Mesendoderm (in vitro differentiated cells): ENCODE measurements at regions not wholly inside any gene's neighbourhood (a gene's known extent, or its start where the extent isn't known, plus 50 kb on each side); places are given as distances from the start of the nearest gene placed in this dataset.
A peak's percentile ranks its signal among the peaks of the same experiment; 100 is the strongest.

ENCODE experiments used
- DNase-seq: peaks from one replicate; pipeline ENCODE4 v3.0.0; 2013
- H2AK5ac ChIP-seq: 2 replicates; pipeline ENCODE4 v1.6.1; 2013; ENCODE audit warnings: low read length, inconsistent platforms
- H2BK120ac ChIP-seq: 2 replicates; pipeline ENCODE4 v1.6.1; 2013; ENCODE audit warnings: low read depth, mild to moderate bottlenecking, low read length, moderate library complexity, mixed read lengths
- H2BK15ac ChIP-seq: replicated peaks from 2 replicates; pipeline ENCODE4 v1.6.1; 2013; ENCODE audit warnings: low read depth, mild to moderate bottlenecking, moderate library complexity
- H2BK5ac ChIP-seq: 2 replicates; pipeline ENCODE4 v1.6.1; 2013; ENCODE audit warnings: low read length, inconsistent platforms
- H3K18ac ChIP-seq: 2 replicates; pipeline ENCODE4 v1.6.1; 2013; ENCODE audit warnings: mild to moderate bottlenecking, low read length, mixed read lengths
- H3K23ac ChIP-seq: one replicate; pipeline ENCODE4 v1.6.1; 2013; ENCODE audit warnings: low read length
- H3K27ac ChIP-seq: 2 replicates; pipeline ENCODE4 v1.5.1; 2013; ENCODE audit warnings: low read depth, mild to moderate bottlenecking, inconsistent platforms, low read length, moderate library complexity
- H3K27me3 ChIP-seq: 2 replicates; pipeline ENCODE4 v1.6.1; 2013; ENCODE audit warnings: low read length, control low read depth, mild to moderate bottlenecking, inconsistent platforms; ENCODE audit not compliant: insufficient read depth, poor library complexity
- H3K36me3 ChIP-seq: 2 replicates; pipeline ENCODE4 v1.6.1; 2013; ENCODE audit warnings: low read length, inconsistent platforms; ENCODE audit not compliant: control insufficient read depth, insufficient read depth
- H3K4ac ChIP-seq: one replicate; pipeline ENCODE4 v1.6.1; 2013; ENCODE audit warnings: low read depth, mild to moderate bottlenecking, low read length, moderate library complexity
- H3K4me1 ChIP-seq: 2 replicates; pipeline ENCODE4 v1.6.1; 2013; ENCODE audit warnings: low read depth, low read length, inconsistent platforms; ENCODE audit not compliant: control insufficient read depth
- H3K4me2 ChIP-seq: 2 replicates; pipeline ENCODE4 v1.6.1; 2013; ENCODE audit warnings: low read length
- H3K4me3 ChIP-seq: 2 replicates; pipeline ENCODE4 v1.5.1; 2013; ENCODE audit warnings: mild to moderate bottlenecking, low read length
- H3K56ac ChIP-seq: one replicate; pipeline ENCODE4 v1.6.1; 2013; ENCODE audit warnings: low read length
- H3K79me1 ChIP-seq: 2 replicates; pipeline ENCODE4 v1.6.1; 2013; ENCODE audit warnings: low read length, inconsistent platforms
- H3K79me2 ChIP-seq: 2 replicates; pipeline ENCODE4 v1.6.1; 2013; ENCODE audit warnings: mild to moderate bottlenecking, low read length; ENCODE audit not compliant: control insufficient read depth, insufficient read depth
- H3K9ac ChIP-seq: 2 replicates; pipeline ENCODE4 v1.6.1; 2013; ENCODE audit warnings: low read length, inconsistent platforms
- H4K5ac ChIP-seq: one replicate; pipeline ENCODE4 v1.6.1; 2013; ENCODE audit warnings: low read length
- H4K8ac ChIP-seq: one replicate; pipeline ENCODE4 v1.6.1; 2013; ENCODE audit warnings: low read depth, mild to moderate bottlenecking, control low read depth, low read length, moderate library complexity
- WGBS: extraction: QIAGEN DNeasy Blood & Tissue Kit; methylation state at CpG from one replicate; pipeline ENCODE4 v1.1.7; 2013; ENCODE audit warnings: low lambda C conversion rate, missing lambda C conversion rate; ENCODE audit not compliant: insufficient coverage; ENCODE audit errors: extremely low coverage; 5-methylcytosine and 5-hydroxymethylcytosine counted together

- Histone ChIP-seq H2BK120ac (no peak overlapping the region), H3K79me2 (no peaks in the 10 kb centered on the region), H3K4me3 (no peak overlapping the region), H3K56ac (no peak overlapping the region), H2AK5ac (no peak overlapping the region), H3K79me1 (no peaks in the 10 kb centered on the region), H3K23ac (no peak overlapping the region), H3K36me3 (no peaks in the 10 kb centered on the region), H4K8ac (no peak overlapping the region), H3K27ac (no peak overlapping the region), H3K4me2 (no peak overlapping the region), H3K4ac (no peak overlapping the region), H3K4me1 (peaks cover 6% of the 10 kb centered on the region), H2BK5ac (no peak overlapping the region), H4K5ac (no peak overlapping the region), H3K9ac (no peak overlapping the region), H3K18ac (no peak overlapping the region), H2BK15ac (no peak overlapping the region), H3K27me3 (no peaks in the 10 kb centered on the region)
- DNase-seq = no peak
- no CpG with 5 or more reads among the region's 11 CpGs for WGBS
Observed at GRCh38 chr2:105180491-105180972, 61.0 kb upstream of the GPR45 start.

GRCh38 chr2:105181282-105181681 lies 60.3 kb upstream of the GPR45 start:
- no peaks in the 10 kb centered on the region for H3K36me3 ChIP-seq
- no peak overlapping the region for H2AK5ac ChIP-seq
- H3K23ac ChIP-seq = no peak overlapping the region
- H4K5ac ChIP-seq = no peak overlapping the region
- H3K18ac ChIP-seq = no peak overlapping the region
- H2BK120ac ChIP-seq = no peak overlapping the region
- H4K8ac ChIP-seq = no peak overlapping the region
- no peak overlapping the region for H3K9ac ChIP-seq
- no peak overlapping the region for H3K56ac ChIP-seq
- no peaks in the 10 kb centered on the region for H3K79me2 ChIP-seq
- no peaks in the 10 kb centered on the region for H3K27me3 ChIP-seq
- no peak overlapping the region for H3K4me3 ChIP-seq
- WGBS = no CpG with 5 or more reads among the region's 6 CpGs
- no peak overlapping the region for H3K4me2 ChIP-seq
- no peak overlapping the region for H2BK15ac ChIP-seq
- no peak overlapping the region for H3K4ac ChIP-seq
- no peak overlapping the region for H2BK5ac ChIP-seq
- no peaks in the 10 kb centered on the region for H3K79me1 ChIP-seq
- H3K27ac ChIP-seq = no peak overlapping the region
- peaks cover 4% of the 10 kb centered on the region for H3K4me1 ChIP-seq
- no peak for DNase-seq

- H2BK5ac ChIP-seq = no peak overlapping the region
- H2AK5ac ChIP-seq = no peak overlapping the region
- H3K18ac ChIP-seq = no peak overlapping the region
- H3K79me2 ChIP-seq = no peaks in the 10 kb centered on the region
- peaks cover 3% of the 10 kb centered on the region for H3K4me1 ChIP-seq
- H4K8ac ChIP-seq = no peak overlapping the region
- H4K5ac ChIP-seq = no peak overlapping the region
- H3K4me2 ChIP-seq = no peak overlapping the region
- no peak overlapping the region for H3K9ac ChIP-seq
- no peak overlapping the region for H3K27ac ChIP-seq
- no CpG with 5 or more reads among the region's 10 CpGs for WGBS
- H2BK15ac ChIP-seq = no peak overlapping the region
- DNase-seq = no peak
- H3K36me3 ChIP-seq = no peaks in the 10 kb centered on the region
- no peaks in the 10 kb centered on the region for H3K79me1 ChIP-seq
- H3K27me3 ChIP-seq = no peaks in the 10 kb centered on the region
- H3K56ac ChIP-seq = no peak overlapping the region
- H2BK120ac ChIP-seq = no peak overlapping the region
- H3K4ac ChIP-seq = no peak overlapping the region
- H3K4me3 ChIP-seq = no peak overlapping the region
- H3K23ac ChIP-seq = no peak overlapping the region
Observed at GRCh38 chr2:105183555-105184323, 57.8 kb upstream of the GPR45 start.

GRCh38 chr2:105184420-105184819 lies 57.1 kb upstream of the GPR45 start:
- H3K23ac ChIP-seq = no peak overlapping the region
- H4K8ac ChIP-seq = no peak overlapping the region
- no peaks in the 10 kb centered on the region for H3K36me3 ChIP-seq
- H4K5ac ChIP-seq = no peak overlapping the region
- peaks cover 3% of the 10 kb centered on the region for H3K4me1 ChIP-seq
- no peak overlapping the region for H2BK5ac ChIP-seq
- H3K4me2 ChIP-seq = no peak overlapping the region
- no peak overlapping the region for H3K18ac ChIP-seq
- no CpG with 5 or more reads among the region's 8 CpGs for WGBS
- H2BK120ac ChIP-seq = no peak overlapping the region
- H3K79me2 ChIP-seq = no peaks in the 10 kb centered on the region
- DNase-seq = no peak
- H2BK15ac ChIP-seq = no peak overlapping the region
- H3K9ac ChIP-seq = no peak overlapping the region
- H2AK5ac ChIP-seq = no peak overlapping the region
- no peaks in the 10 kb centered on the region for H3K27me3 ChIP-seq
- H3K4me3 ChIP-seq = no peak overlapping the region
- no peak overlapping the region for H3K56ac ChIP-seq
- no peaks in the 10 kb centered on the region for H3K79me1 ChIP-seq
- H3K27ac ChIP-seq = no peak overlapping the region
- no peak overlapping the region for H3K4ac ChIP-seq

- Histone ChIP-seq H4K5ac (no peak overlapping the region), H3K27me3 (no peaks in the 10 kb centered on the region), H3K4me1 (peaks cover 3% of the 10 kb centered on the region), H4K8ac (no peak overlapping the region), H3K56ac (no peak overlapping the region), H3K27ac (no peak overlapping the region), H2BK5ac (no peak overlapping the region), H3K4me3 (no peak overlapping the region), H3K4me2 (no peak overlapping the region), H3K9ac (no peak overlapping the region), H3K79me1 (no peaks in the 10 kb centered on the region), H2AK5ac (no peak overlapping the region), H3K18ac (no peak overlapping the region), H3K79me2 (no peaks in the 10 kb centered on the region), H3K4ac (no peak overlapping the region), H2BK120ac (no peak overlapping the region), H3K23ac (no peak overlapping the region), H2BK15ac (no peak overlapping the region), H3K36me3 (no peaks in the 10 kb centered on the region)
- WGBS = no CpG with 5 or more reads among the region's 6 CpGs
- DNase-seq = peak; percentile 16
Observed at GRCh38 chr2:105186967-105187498, 54.5 kb upstream of the GPR45 start.
